Limb (tissue), 2 donors: ENCODE measurements at regions not wholly inside any gene's neighbourhood (a gene's known extent, or its start where the extent isn't known, plus 50 kb on each side); places are given as distances from the start of the nearest gene placed in this dataset.

Source experiments
- DNase-seq, 2 donors: peaks; one replicate each; pipeline ENCODE4 v3.0.0-alpha.2; 2016; ENCODE audit errors: extremely low spot score in 2 of 2

DNA sequence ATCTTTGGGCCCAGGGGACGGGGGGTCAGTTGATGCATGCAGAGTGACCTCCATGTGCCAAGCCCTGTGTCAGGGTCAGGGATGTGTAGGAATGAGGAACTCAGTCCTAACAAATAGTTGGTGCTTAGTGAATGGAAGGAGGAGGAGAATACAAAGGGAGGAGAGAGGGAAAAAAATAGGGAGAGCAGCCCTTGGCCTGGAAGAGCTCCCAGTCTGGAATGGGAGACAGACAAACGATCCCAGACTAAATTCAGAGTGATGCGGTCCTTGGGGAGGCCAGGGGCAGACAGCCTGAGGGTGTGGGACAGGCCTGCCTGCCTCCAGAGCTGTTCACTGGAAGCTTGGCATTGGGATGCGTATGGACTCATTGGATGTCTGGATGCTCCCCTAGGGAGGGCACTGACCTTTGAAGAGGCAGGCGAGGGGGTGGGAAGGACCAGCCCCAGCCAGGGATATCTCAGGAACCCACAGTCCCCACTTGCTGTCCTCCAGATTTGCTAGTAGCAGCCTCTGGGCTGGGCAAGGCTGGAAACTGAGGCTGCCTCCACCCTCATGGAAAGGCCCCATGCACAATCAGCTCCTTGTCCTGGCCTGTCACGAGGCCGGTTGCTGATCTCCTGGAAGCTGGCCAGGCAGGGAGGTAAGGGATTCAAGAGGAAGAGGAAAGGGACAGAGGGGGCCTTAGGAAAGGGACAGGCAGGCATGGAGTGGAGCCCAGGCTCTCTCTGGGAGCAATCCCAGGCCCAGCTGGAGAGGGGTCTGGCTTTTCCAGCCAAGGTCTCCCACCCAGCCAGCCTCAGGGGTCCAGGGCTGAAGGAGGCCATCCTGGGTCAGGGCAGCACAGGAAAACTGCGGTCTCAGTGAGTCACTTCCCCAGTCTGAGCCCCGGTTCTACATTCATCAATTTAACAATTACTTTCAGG lies 69.0 kb upstream of the GGTA1 start:
- no peak for DNase-seq

DNA sequence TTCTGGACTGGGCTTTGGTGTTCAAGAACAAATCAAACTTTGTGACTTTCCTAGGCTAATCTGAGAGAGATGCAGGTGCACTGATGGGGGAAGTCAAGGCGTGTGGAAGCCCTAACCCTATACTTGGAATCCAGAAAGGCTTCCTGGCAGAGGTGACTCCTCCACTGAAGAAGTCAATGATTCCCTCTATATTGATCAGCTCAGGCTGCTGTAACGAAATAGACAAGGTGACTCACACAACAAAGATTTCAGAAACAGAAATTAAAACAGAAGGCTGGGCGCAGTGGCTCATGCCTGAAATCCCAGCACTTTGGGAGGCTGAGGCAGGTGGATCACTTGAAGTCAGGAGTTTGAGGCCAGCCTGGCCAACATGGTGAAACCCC lies 69.6 kb upstream of the GGTA1 start:
- no peak for DNase-seq

DNA sequence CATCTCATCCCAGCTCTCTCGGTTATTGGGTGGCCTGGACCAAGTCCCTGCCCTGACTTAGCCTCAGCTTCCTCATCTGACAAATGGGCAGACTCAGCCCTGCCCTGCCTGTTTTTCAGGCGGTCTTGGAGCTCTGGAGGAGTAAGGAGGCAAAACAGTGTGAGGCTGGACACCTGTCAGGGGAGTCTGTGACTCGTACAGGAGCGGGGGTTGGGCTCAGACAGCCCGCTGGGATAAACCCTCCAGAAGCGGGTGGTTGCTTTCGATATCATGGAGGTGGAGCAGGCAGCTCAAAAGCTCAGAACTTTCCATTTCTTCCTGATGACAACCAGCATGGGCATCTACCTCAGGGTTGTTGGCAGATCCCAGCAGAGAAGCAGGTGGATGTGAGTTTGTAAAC lies 72.9 kb upstream of the GGTA1 start:
- DNase-seq: no peak

DNA sequence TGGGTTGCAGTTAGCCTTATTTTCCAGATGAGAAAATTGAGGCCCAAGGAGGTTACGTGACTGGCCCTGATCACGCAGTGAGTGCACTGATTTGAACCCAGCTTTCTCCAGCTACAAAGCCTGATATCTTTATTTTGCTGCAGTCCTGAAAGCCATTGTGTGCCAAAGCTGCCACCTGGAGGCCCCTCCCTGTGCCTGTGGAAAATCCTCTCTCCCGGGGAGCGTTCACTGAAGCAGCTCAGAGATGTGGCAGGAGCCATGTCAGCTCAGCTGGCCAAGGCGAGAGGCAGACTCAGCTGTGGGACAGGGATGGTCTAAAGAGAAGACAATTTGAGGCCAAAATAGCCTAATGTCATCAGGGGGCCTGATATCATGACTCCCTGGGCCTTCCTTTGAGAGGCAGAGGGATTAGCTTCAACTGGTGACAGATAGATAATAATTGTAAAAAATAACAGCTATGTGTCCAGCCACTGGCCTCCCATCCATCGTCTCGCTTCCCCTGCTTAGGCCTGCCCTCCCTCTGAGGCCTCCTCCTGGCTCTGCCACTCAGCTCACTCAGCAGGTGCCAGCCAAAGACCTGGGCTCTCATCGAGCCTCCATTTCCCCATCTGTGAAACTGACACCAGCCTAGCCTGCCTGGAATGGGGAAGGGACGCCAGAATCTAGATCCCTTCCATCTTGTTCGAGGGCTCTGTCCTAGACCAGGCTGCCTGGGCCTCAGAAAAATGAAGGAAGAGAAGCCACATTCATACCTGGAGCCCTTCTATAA lies 74.3 kb upstream of the GGTA1 start:
- DNase-seq: no peak

DNA sequence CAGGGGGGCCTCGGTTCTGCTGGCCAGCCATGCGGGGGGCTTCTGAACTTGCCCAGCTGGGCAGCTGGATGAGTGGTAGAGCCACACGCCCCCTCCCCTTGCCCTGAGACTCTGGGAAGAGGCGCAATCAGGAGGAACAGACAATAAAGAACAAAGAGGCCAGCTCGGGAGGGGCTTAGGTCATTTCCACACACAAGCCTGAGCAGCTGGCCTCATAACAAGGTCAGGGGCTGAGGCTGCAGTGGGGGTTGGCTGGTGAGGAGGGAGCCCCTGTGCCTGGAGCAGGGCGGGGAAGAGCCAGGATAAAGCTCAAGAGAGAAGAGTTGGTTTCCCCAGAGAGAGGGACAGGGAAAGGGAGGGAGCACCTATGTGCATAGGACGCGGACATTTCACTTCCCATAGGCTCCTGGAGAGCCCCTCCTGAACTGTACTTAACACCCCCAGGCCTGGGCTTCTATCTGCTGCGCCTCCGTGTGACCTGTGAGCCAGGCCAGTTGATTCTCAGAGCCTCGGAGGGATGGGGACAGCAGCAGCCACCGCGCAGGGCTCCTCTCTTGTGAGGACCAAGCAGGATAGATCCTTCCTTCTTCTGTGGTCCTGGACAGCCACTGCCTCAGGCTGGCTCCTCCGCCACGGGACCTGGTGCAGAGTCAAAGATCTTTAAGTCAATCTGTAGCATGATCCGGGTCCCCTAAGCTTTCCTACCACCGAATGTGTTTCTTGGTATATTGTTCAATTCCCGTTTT lies 75.3 kb upstream of the GGTA1 start:
- DNase-seq: no peak

DNA sequence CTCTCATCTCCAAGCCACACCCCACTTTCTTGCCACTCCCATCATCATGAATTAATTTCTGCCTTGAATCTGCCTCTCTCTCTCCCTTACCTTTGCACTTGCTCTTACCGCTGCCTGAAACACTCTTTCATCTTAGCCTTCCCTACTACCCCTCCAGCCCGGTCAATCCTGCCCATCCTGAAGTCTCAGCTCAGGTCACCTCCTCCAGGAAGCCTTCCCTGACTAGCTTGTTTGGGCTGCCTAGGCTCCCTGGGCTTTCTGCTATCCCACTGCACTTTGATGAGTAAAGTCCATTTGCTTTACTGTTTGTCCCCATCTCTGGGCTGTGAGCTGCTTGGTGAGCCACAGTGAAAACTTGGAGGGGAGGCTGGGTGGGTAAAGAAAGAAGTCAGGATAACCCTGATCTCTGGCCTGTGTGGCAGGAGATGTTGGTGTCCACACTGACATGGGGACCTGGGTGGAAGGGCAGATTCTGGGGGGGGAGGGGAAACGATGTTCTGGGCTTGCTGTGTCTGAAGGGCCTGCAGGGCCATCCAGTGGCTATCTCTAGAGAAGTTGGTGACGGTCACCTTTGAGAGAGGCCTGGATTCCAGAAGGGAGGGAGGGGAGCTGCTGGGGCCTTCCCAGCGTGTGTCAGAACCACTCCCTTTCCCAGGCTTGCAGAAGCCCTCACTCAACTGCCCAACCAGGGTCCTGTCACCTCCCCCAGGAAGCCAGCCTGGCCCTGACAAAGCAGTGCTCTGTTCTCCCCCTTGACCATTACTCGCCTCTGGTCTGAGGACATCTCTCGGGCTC lies 75.0 kb upstream of the DAB2IP start:
- DNase-seq: no peak

DNA sequence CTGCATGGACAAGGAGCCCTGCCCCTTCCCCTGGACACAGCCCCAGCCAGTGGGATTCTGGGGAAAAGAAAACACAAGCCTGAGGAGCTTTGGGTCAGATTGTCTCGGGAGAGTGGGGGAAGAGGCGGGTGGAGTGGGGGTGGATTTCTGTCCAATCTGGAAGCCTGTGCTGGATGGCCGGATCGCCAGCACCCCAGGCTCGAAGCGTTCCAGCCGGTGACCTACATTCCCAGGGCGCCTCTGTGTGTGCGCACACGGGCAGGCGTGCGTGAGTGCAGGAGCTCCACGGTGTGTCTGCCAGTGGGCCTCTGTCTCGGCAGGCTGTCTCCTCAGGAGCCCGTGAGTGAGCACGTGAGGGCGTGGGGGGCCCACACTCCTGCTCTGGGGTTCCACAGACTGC lies 74.3 kb upstream of the DAB2IP start:
- no peak for DNase-seq

DNA sequence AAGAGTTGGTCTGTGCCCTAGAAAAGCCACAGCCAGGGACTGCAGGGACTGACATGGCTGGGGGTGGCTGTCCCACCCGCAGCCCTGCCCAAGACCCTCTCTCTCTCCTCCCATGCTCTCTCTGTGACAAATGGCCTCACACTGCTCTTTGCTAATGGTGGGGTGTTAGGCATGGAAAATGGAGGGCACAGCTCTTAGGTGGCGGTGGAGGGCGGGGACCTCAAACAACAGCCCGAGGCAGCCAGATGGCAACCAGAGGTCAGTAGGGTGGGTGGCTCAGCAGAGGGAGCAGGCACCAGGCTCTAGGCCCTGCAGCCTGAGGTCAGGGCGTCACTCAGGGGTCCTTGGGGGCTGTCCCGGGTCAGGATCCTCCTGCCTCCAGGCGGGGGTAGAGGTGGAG lies 73.9 kb upstream of the DAB2IP start:
- no peak for DNase-seq

DNA sequence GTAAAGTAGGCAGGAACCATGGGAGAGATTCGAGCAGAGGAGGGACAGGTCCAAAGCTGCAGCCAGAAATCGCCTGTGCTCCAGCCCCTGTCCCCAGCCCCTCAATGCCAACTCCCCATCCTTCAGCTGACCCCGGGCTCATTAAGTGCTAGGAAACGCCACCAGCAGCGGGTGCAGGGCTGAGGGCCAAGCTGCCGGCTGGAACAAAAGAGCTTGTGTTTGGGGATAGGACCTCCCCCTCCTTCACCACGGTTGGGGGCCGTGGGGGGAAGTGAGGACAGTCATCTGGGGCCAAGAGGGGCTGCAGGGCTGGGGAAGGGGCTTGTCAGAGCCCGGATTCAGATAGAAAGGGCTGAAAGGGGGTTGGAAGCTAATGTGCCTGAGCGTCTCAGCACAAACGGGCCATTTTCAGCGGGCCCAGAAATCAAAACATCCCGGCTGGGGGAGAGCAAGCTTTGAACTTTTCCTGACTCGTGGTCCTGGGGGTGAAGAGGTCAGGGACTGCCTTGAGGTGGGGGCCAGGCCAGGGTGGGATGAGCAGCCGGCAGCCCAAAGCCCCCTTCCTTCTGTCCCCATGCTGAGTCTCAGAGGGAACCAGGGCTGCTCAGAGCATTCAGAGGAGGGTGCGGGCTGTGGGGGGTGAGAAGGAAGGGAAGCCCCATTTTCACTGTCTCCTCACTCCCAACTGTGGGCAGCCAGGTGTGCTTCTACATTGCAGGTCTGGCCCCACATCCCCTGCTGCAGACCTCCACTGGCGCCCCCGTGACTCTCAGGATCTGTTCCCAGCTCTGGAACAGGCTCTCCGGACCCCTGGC lies 69.4 kb upstream of the DAB2IP start:
- peak in 1 of 2 donors; percentile 74 for DNase-seq

DNA sequence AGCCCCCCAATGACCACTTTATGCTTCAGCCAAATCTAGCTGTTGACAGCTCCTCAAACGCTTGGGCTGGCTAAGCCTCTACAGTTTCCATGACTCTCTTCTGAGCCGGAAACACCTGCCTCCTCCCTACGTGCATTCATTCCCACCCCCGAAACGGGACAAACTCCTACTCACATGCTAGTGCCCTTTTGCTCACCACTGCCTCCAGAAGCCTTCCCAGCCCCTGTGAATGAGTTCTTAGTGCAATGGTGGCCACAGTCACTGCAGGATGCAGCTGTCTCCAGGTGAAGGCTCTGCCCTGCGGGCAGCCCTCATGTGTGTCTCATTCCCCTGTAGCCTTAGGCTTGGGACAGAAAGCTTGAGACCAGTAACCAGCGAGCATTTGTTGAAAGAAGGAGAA lies 68.8 kb upstream of the DAB2IP start:
- no peak for DNase-seq

DNA sequence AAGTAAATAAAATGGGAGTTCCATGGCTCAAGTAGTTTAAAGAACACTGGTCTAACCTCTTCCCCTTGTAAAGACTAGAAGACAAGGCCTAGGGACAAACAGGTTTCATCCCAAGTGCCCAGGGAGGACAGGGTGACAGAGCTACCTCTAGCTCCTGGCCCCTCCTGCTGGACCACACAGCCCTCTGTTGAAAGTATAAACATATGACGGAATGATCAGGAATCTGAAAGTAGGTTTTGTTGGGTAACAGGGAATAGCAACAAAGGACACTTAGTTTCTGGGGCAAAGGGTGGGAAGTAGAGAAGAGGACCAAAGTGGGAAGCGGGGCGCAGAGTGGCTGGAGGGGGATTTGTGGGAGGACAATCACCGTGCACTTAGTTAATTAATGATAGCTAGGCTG lies 67.0 kb upstream of the DAB2IP start:
- no peak for DNase-seq

DNA sequence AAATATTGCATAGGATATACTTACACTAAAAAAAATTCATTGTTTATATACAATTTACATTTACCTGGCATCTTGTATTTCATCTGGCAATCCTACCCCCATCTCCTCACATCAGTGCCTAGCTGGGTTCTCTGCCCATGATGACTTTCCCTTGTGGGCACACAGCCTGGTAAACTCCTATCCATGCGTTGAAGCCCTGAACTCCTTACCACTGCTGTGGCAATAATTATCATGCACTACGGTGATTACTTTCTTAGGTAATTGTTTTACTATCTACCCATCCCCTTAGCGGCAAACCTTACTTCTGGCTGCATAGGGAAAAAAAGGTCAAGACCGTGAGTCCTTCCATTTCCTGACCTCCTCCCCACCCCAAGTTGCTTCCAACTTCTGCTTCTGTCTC lies 63.6 kb upstream of the DAB2IP start:
- no peak for DNase-seq

DNA sequence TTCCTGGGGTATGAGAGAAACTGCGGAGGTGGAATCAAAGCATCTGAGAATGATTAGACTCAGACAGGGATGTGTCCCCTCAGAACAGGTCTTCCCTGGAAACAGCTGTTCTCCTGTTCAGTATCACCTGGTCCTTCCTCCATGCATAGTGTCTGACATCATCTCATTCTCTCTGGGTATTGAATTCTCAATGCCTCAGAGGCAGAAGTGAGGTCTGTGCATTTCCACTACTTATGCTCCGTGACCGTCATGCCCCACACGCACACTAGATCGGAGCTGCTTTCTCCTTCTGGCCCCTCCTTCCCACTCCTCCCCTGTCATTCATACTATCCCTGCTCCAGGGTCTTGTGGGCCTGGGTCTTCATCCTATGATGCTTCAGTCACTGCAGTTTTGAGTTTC lies 61.4 kb upstream of the DAB2IP start:
- DNase-seq: no peak

DNA sequence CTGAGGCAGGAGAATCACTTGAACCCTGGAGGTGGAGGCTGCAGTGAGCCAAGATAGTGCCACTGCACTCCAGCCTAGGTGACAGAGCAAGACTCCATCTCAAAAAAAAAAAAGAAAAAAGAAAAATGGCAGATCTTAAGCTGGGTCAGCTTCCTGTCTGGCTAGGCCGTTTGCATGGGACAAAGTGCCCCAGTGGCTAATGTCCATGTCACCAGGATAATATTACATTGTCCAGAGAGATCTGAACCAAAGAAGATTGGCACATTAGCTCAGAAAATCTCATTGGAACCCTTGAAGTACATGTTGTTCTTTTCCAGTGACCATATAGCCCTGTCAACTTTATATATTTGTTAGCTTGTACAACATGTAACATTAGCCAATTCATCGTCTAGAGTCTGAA lies 59.2 kb upstream of the DAB2IP start:
- no peak for DNase-seq

DNA sequence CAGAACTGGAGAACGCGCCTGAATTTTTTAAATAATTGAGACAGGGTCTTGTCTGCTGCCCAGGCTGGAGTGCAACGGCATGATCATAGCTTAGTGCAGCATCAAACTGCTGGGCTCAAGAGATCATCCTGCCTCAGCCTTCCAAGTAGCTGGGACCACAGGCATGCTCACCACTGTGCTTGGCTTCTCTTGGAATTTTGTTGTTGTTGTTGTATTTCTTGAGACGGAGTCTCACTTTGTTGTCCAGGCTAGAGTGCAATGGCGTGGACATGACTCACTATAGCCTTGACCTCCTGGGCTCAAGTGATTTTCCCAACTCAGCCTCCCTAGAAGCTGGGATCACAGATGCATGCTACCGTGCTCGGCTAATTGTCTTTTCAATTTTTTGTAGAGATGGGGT lies 58.4 kb upstream of the DAB2IP start:
- no peak for DNase-seq

DNA sequence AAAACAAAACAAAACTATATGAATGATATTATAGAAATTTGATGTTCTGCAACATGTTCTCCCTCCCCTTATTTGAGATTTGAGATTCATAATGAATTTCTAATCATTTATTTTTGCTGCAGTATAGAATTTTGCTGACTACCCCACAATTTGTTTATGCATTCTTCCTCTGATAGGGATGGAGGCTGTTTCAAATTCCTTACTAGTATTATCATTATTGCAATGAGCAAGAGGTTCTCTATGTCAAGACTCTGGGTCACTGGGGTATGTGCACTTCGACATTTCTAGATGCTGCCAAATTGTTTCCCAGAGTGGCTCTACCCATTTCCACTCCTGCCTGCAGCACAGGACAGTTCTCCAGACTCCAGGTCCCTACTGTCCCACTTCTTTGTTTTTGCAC lies 54.9 kb upstream of the DAB2IP start:
- no peak for DNase-seq

DNA sequence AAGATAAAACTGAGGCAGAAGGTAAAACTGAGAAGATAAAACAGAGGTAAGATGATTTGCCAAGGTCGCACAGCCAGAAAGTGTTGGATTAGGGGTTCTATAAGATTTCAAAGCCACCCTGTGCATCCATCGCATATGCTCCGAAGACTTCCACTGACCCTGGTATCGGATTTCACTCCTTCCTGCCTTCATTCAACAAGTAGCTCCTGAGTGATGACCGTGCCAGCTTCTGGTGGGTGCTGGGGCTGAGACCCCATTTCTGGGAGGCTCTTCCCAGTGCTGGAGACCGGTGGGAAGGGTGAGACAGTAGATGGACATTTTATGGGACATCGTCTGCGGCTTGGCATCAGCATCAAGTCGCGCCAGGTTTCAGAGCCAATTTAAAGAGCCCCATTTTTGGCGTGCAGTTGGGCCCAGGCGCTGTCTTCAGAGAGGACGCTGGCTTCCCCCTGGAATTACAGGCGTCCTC lies 53.7 kb upstream of the DAB2IP start:
- DNase-seq: no peak

DNA sequence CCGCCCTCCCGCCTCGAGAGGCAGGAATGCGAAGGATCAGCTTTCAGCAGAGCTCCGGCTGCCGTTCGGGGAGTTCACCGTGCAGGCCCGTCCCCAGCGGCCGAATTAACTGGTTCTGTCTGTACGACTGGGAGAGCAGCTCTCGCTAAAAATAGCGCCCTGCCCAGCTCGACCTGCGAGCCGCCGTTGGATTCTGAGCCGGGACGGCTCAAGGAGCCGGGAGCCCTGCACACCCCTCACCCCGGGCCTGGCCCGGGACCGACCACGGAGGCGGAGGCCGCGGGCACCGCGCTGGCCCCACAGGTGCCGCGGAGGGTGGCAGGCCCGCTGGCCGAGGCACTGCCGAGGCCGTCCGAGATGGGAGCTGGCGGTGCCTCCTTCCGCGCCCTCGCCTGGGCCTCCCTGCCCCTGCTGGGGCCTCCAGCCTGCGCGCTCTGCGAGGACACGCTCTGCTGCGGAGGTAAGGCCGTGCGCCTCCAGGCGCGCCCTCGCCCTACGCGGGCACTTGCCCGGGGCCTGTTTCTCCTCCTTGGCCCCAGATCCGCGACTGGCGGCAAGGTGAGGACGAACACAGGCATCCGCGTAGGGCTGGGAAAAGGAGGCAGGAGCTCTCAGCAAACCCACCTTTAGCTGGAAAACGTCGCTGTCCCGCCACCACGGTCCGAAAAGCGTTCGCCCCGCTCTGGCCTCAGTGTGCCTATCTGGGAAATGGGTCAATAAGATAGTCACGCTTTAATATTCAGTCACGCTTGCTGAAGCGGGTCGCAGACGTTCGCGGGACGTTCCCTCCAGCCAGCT lies 53.1 kb upstream of the DAB2IP start:
- peak in 1 of 2 donors; percentile 82 for DNase-seq
